ENCODE measurements at regions not wholly inside any gene's neighbourhood (a gene's known extent, or its start where the extent isn't known, plus 50 kb on each side); places are given as distances from the start of the nearest gene placed in this dataset.

- no peak for TF ChIP-seq CTCF (IDR thresholded peaks at IDR 0.05)
- TF ChIP-seq POLR2A (IDR thresholded peaks at IDR 0.05), result no peak
Observed at GRCh38 chr2:162919111-162919510, 80.5 kb upstream of the KCNH7 start.

Measured in esophagus squamous epithelium (tissue), 4 donors.